SU-DHL-6 (cell line): ENCODE measurements at regions not wholly inside any gene's neighbourhood (a gene's known extent, or its start where the extent isn't known, plus 50 kb on each side); places are given as distances from the start of the nearest gene placed in this dataset.

Source experiments
- EZH2phosphoT487 ChIP-seq: fragments of 200-600 bp; sonication (generic), shearing (Covaris generic); conservative IDR thresholded peaks from 2 replicates; pipeline ENCODE4 v1.6.1; 2018; ENCODE audit warnings: mild to moderate bottlenecking, antibody characterized with exemption, low read length, moderate library complexity, mixed read lengths
- TF ChIP-seq, protein P1 (sequence below): fragments of 200-600 bp; sonication (generic); IDR thresholded peaks from one replicate; pipeline ENCODE4 v1.5.1; 2017; ENCODE audit warnings: antibody characterized with exemption, mild to moderate bottlenecking, low read length, moderate library complexity; ENCODE audit not compliant: insufficient read depth, poor library complexity, severe bottlenecking

- TF ChIP-seq, protein P1, sequence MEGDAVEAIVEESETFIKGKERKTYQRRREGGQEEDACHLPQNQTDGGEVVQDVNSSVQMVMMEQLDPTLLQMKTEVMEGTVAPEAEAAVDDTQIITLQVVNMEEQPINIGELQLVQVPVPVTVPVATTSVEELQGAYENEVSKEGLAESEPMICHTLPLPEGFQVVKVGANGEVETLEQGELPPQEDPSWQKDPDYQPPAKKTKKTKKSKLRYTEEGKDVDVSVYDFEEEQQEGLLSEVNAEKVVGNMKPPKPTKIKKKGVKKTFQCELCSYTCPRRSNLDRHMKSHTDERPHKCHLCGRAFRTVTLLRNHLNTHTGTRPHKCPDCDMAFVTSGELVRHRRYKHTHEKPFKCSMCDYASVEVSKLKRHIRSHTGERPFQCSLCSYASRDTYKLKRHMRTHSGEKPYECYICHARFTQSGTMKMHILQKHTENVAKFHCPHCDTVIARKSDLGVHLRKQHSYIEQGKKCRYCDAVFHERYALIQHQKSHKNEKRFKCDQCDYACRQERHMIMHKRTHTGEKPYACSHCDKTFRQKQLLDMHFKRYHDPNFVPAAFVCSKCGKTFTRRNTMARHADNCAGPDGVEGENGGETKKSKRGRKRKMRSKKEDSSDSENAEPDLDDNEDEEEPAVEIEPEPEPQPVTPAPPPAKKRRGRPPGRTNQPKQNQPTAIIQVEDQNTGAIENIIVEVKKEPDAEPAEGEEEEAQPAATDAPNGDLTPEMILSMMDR: no peak
- TF ChIP-seq EZH2phosphoT487: no peak
Observed at GRCh38 chr5:15365070-15365469, 134.9 kb upstream of the FBXL7 start.
